Dermis blood vessel endothelial cell (primary cell): ENCODE measurements at regions not wholly inside any gene's neighbourhood (a gene's known extent, or its start where the extent isn't known, plus 50 kb on each side); places are given as distances from the start of the nearest gene placed in this dataset.

Source experiments
- DNase-seq: peaks from one replicate; pipeline ENCODE4 v3.0.0; 2010

DNA sequence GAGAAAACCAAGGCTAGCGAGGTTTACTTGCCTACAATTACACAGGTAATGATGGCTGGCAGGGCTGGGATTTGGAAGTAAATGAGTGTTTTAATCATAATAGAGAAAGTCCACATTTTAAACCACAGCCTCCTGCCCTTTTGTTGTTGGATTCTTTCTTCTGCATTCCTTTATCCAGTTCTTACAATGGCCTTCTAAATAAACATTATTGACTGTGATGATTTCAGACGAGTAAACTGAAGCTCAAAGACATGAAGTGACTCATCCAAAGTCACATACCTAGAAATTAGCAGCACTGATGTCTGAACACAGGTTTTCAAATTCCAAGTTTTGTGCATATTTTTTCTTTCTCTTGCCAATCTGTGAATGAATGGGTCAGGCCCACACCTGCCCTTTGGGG, 51.2 kb upstream of the C1QTNF7 start:
- DNase-seq: no peak
